IMR-90 (cell line): ENCODE measurements at regions not wholly inside any gene's neighbourhood (a gene's known extent, or its start where the extent isn't known, plus 50 kb on each side); places are given as distances from the start of the nearest gene placed in this dataset.

Source experiments
- ATAC-seq: fragments of 200-7000 bp; cut with Tn5 transposase; 2 replicates; pipeline ENCODE4 v1.9.1; 2020; ENCODE audit warnings: low read depth, mild to moderate bottlenecking, moderate library complexity
- BruUV-seq: library from RNA; stranded (reverse); fragments of 400-500 nt; replicated peaks from 2 replicates; lab custom pipeline; 2021; lab: Mats Ljungman, UMichigan
- CTCF ChIA-PET: fragments of 300-600 bp; formaldehyde crosslinking; extraction: SDS; loops from one replicate; lab custom pipeline; 2021; ENCODE audit warnings: antibody characterized with exemption; lab: Yijun Ruan, JAX
- POLR2A ChIA-PET: fragments of 300-600 bp; sonication (Branson Sonifier 250); formaldehyde crosslinking; loops from one replicate; lab custom pipeline; 2022; ENCODE audit warnings: antibody characterized with exemption; ENCODE audit not compliant: unreplicated experiment; lab: Charles Lee
- DNase-seq: peaks from one replicate; pipeline ENCODE4 v3.0.0; 2013
- H2AFZ ChIP-seq: replicated peaks from 2 replicates; pipeline ENCODE3; 2013; ENCODE audit warnings: low read length, mild to moderate bottlenecking; ENCODE audit not compliant: poor library complexity
- H2AK5ac ChIP-seq: 2 replicates; pipeline ENCODE4 v1.6.1; 2013; ENCODE audit warnings: low read depth, low read length, inconsistent platforms
- H2AK9ac ChIP-seq: replicated peaks from 2 replicates; pipeline ENCODE3; 2013; ENCODE audit warnings: mild to moderate bottlenecking, low read depth, low read length, moderate library complexity; ENCODE audit not compliant: poor library complexity
- H2BK120ac ChIP-seq: 2 replicates; pipeline ENCODE4 v1.6.1; 2013; ENCODE audit warnings: low read depth, low read length, inconsistent platforms
- H2BK15ac ChIP-seq: 3 replicates; pipeline ENCODE4 v1.6.1; 2013; ENCODE audit warnings: low read depth, low read length, inconsistent platforms
- H2BK20ac ChIP-seq: 2 replicates; pipeline ENCODE4 v1.6.1; 2013; ENCODE audit warnings: low read depth, mild to moderate bottlenecking, inconsistent platforms, low read length, moderate library complexity
- H2BK5ac ChIP-seq: 2 replicates; pipeline ENCODE4 v1.6.1; 2013; ENCODE audit warnings: mild to moderate bottlenecking, low read depth, low read length, inconsistent platforms; ENCODE audit not compliant: poor library complexity, severe bottlenecking
- H3K14ac ChIP-seq: replicated peaks from 2 replicates; pipeline ENCODE4 v1.6.1; 2013; ENCODE audit warnings: low read depth, low read length, inconsistent platforms
- H3K18ac ChIP-seq: 2 replicates; pipeline ENCODE4 v1.6.1; 2013; ENCODE audit warnings: low read depth, low read length, control low read depth
- H3K23ac ChIP-seq: 2 replicates; pipeline ENCODE4 v1.6.1; 2013; ENCODE audit warnings: low read depth, low read length, inconsistent platforms
- H3K27ac ChIP-seq: 2 replicates; pipeline ENCODE4 v1.5.1; 2013; ENCODE audit warnings: mild to moderate bottlenecking, control low read depth, low read length; ENCODE audit not compliant: insufficient read depth
- H3K27me3 ChIP-seq: 2 replicates; pipeline ENCODE4 v1.6.1; 2013; ENCODE audit warnings: low read length; ENCODE audit not compliant: control insufficient read depth, insufficient read depth
- H3K36me3 ChIP-seq: 2 replicates; pipeline ENCODE4 v1.6.1; 2013; ENCODE audit warnings: low read length, mixed read lengths; ENCODE audit not compliant: control insufficient read depth, insufficient read depth
- H3K4ac ChIP-seq: 2 replicates; pipeline ENCODE4 v1.6.1; 2013; ENCODE audit warnings: low read depth, low read length, inconsistent platforms
- H3K4me1 ChIP-seq: 2 replicates; pipeline ENCODE4 v1.6.1; 2013; ENCODE audit warnings: low read length, mixed read lengths; ENCODE audit not compliant: control insufficient read depth, insufficient read depth
- H3K4me2 ChIP-seq: 2 replicates; pipeline ENCODE4 v1.6.1; 2013; ENCODE audit warnings: low read depth, mild to moderate bottlenecking, control low read depth, low read length, moderate library complexity
- H3K4me3 ChIP-seq: 2 replicates; pipeline ENCODE4 v1.5.1; 2013; ENCODE audit warnings: low read depth, mild to moderate bottlenecking, control low read depth, low read length, moderate library complexity; ENCODE audit not compliant: insufficient read depth
- H3K56ac ChIP-seq: 2 replicates; pipeline ENCODE4 v1.6.1; 2013; ENCODE audit warnings: low read length, inconsistent platforms; ENCODE audit not compliant: insufficient read depth; ENCODE audit errors: extremely low read depth
- H3K79me1 ChIP-seq, 2 experiments: 2 replicates each; pipeline ENCODE4 v1.6.1; 2013; ENCODE audit warnings: low read length in 2 of 2, inconsistent platforms in 1 of 2, low read depth in 1 of 2
- H3K9ac ChIP-seq: 2 replicates; pipeline ENCODE4 v1.6.1; 2013; ENCODE audit warnings: low read depth, low read length, control low read depth
- H3K9me1 ChIP-seq: 2 replicates; pipeline ENCODE4 v1.6.1; 2013; ENCODE audit warnings: low read length, inconsistent platforms; ENCODE audit not compliant: insufficient read depth
- H3K9me3 ChIP-seq: 2 replicates; pipeline ENCODE4 v1.6.1; 2013; ENCODE audit warnings: low read length; ENCODE audit not compliant: control insufficient read depth, insufficient read depth
- H4K20me1 ChIP-seq: 2 replicates; pipeline ENCODE4 v1.6.1; 2013; ENCODE audit warnings: low read length, inconsistent platforms; ENCODE audit not compliant: insufficient read depth
- H4K5ac ChIP-seq: 2 replicates; pipeline ENCODE4 v1.6.1; 2013; ENCODE audit warnings: mild to moderate bottlenecking, low read depth, low read length, control low read depth
- H4K8ac ChIP-seq, 2 experiments: 2 replicates each; pipeline ENCODE4 v1.6.1; 2013; ENCODE audit warnings: low read depth in 2 of 2, low read length in 2 of 2, control low read depth in 1 of 2, inconsistent platforms in 1 of 2
- H4K91ac ChIP-seq: 2 replicates; pipeline ENCODE4 v1.6.1; 2013; ENCODE audit warnings: low read depth, low read length, inconsistent platforms; ENCODE audit not compliant: insufficient read depth
- CHD1 ChIP-seq: IDR thresholded peaks from 2 replicates; pipeline ENCODE4 v1.6.1; 2012; ENCODE audit warnings: low read depth, low read length, improper control_type of control experiment
- FOS ChIP-seq: fragments of 150-350 bp; IDR thresholded peaks from 2 replicates; pipeline ENCODE4 v1.6.1; 2016; ENCODE audit warnings: low read depth, low read length
- MAFK ChIP-seq: IDR thresholded peaks from 2 replicates; pipeline ENCODE4 v1.6.1; 2012; ENCODE audit warnings: low read depth, low read length, improper control_type of control experiment
- MAZ ChIP-seq: IDR thresholded peaks from 2 replicates; pipeline ENCODE4 v1.6.1; 2012; ENCODE audit warnings: low read depth, mild to moderate bottlenecking, low read length, improper control_type of control experiment, moderate library complexity, borderline replicate concordance
- POLR2A ChIP-seq: IDR thresholded peaks from 2 replicates; pipeline ENCODE4 v1.6.1; 2012; ENCODE audit warnings: mild to moderate bottlenecking, low read depth, low read length
- RAD21 ChIP-seq: IDR thresholded peaks from 2 replicates; pipeline ENCODE4 v1.6.1; 2012; ENCODE audit warnings: low read length, improper control_type of control experiment
- RFX5 ChIP-seq: IDR thresholded peaks from 2 replicates; pipeline ENCODE4 v1.8.0; 2012; ENCODE audit warnings: low read depth, mild to moderate bottlenecking, low read length, moderate library complexity
- USF2 ChIP-seq: fragments of 150-350 bp; IDR thresholded peaks from 2 replicates; pipeline ENCODE4 v1.6.1; 2017; ENCODE audit warnings: mild to moderate bottlenecking, antibody characterized with exemption, low read length, low read depth
- WGBS, 2 experiments: methylation state at CpG; one replicate each; pipeline versions ENCODE4 v1.1.5 to v1.1.7; 2013; ENCODE audit warnings: missing lambda C conversion rate in 2 of 2; ENCODE audit not compliant: insufficient read length in 1 of 2; ENCODE audit errors: extremely low coverage in 2 of 2; 5-methylcytosine and 5-hydroxymethylcytosine counted together
- dilution Hi-C: fragments of 300-500 bp; cut with HindIII; formaldehyde crosslinking; loops from one replicate; pipeline ENCODE4 v1.14.3; 2018; ENCODE audit warnings: low sequenced_read_pairs; ENCODE audit not compliant: unreplicated experiment
- in situ Hi-C: fragments of 300-500 bp; cut with MboI; formaldehyde crosslinking; loops from 3 replicates; pipeline ENCODE4 v1.14.3; 2019; ENCODE audit warnings: low sequenced_read_pairs, inconsistent platforms, mixed read lengths
- intact Hi-C: fragments of 100-400 bp; cut with micrococcal nuclease; formaldehyde crosslinking; loops from 2 replicates; pipeline ENCODE4 v1.10.0; 2022

DNA sequence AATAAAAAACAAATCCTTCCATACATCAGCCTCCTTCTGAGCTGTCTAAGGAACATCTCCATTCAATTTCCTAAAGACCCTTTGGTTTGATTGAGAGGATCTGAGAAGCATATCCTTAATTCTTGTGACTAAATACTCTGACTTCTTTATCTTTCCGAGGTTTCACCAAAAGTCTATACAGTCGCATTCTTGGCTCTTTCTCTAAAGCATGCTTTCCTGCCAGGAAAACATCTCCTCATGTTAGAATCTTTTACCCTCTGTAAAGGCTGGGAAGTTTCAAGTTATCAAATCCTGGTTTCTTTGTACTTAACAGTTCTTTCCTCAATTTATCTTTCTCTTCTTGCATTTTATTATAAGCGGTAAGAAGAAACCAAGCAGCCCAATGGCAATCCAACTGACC is 630.4 kb downstream of the PTPRC start:
- Histone ChIP-seq H3K14ac (no peak overlapping the region), H2AK5ac (no peak overlapping the region), H3K23ac (no peak overlapping the region), H3K79me1 (no peaks in the 10 kb centered on the region), H3K36me3 (no peaks in the 10 kb centered on the region), H4K5ac (no peak overlapping the region), H4K91ac (no peak overlapping the region), H3K9ac (no peak overlapping the region), H3K4ac (no peak overlapping the region), H3K18ac (no peak overlapping the region), H2AFZ (no peak overlapping the region), H3K4me2 (no peak overlapping the region), H2BK15ac (0 out of 3 replicates have a peak overlapping the region, but pooled peaks have one; percentile 21), H2BK20ac (no peak overlapping the region), H3K27ac (no peak overlapping the region), H4K20me1 (no peaks in the 10 kb centered on the region), H4K8ac (no peak overlapping the region), H3K27me3 (no peaks in the 10 kb centered on the region), H3K9me3 (no peaks in the 10 kb centered on the region), H3K4me1 (peaks cover 5% of the 10 kb centered on the region), H2AK9ac (no peak overlapping the region), H3K9me1 (0 out of 2 replicates have a peak, but pooled peaks cover 2% of the 10 kb centered on the region), H3K4me3 (no peak overlapping the region), H2BK120ac (no peak overlapping the region), H2BK5ac (no peak overlapping the region), H3K56ac (no peak overlapping the region)
- TF ChIP-seq MAFK (no peak), POLR2A (no peak), RFX5 (no peak), USF2 (no peak), RAD21 (no peak), FOS (no peak), CHD1 (no peak), MAZ (no peak)
- CTCF ChIA-PET, result no interaction called here
- ATAC-seq (no peak), DNase-seq (peak; percentile 20)
- dilution Hi-C loops (no loop called here), intact Hi-C loops (no loop called here), in situ Hi-C loops (no loop called here)
- BruUV-seq, result no TSS peak
- 100% methylated on average over 1 of the region's 3 CpGs; no CpG with 5 or more reads in 1 of the 2 experiments for WGBS, 2 experiments
- POLR2A ChIA-PET, result no interaction called here
